ENCODE measurements at regions not wholly inside any gene's neighbourhood (a gene's known extent, or its start where the extent isn't known, plus 50 kb on each side); places are given as distances from the start of the nearest gene placed in this dataset.
A peak's percentile ranks its signal among the peaks of the same experiment; 100 is the strongest.
"Not testable (repeated sequence)": the region's sequence is repeated elsewhere in the genome, so short reads cannot be mapped to it uniquely, and the experiment has no call there.

DNA sequence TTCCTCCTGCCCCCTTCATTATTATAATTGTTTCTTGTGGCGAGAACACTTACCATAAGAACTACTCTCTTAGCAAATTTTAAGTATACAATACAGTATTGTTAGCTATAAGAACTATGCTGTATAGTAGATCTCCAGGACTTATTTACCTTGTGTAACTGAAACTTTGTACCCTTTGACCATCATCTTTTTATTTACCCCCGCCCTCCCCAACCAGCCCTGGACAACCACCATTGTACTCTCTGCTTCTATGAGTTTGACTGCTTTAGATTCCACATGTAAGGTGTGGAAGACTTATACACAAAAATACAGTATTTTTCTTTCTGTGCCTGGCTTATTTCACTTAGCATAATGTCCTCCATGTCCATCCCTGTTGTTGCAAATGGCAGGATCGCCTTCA lies 161.1 kb downstream of the PHF8 start:
- DNase-seq (ENCODE audit: low spot score), result no peak

DNA sequence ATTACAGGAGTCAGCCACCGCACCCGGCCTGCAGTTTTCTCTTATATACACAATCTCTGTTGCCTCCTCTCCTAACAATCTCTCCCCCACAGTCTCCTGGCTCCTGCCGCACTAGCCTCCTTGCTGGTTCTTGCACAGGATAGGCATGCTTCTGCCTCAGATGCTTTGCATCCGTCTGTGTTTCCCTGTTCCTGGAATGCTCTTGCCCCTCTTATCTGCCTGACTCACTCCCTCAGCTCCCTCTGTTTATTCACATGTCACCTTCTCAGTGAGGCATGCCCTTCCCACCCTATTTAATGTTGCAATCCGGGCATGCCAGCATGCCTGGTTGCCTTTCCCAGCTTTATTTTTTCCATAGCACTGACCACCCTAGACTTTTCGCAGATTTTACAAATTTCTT lies 161.9 kb downstream of the PHF8 start:
- peak; percentile 47 for DNase-seq (ENCODE audit: low spot score)

DNA sequence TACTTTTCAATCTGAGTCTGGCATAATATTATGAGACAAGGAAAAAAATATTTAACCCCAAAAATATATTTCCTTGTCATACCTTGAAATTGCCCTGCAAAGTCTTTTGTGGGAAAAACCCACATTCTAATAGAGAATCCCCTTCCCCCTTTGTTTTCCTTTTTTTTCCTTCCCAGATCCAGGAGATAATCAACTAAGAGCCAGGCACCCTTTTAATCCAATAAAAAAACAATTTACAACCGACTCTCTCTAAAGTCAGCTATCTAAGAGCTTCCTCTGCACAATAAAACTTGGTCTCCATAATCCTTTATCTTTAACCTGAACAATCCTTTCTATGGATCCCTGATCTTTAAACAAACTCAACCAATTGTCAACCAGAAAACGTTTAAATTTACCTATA lies 163.5 kb downstream of the PHF8 start:
- not testable (repeated sequence) for DNase-seq (ENCODE audit: low spot score)

DNA sequence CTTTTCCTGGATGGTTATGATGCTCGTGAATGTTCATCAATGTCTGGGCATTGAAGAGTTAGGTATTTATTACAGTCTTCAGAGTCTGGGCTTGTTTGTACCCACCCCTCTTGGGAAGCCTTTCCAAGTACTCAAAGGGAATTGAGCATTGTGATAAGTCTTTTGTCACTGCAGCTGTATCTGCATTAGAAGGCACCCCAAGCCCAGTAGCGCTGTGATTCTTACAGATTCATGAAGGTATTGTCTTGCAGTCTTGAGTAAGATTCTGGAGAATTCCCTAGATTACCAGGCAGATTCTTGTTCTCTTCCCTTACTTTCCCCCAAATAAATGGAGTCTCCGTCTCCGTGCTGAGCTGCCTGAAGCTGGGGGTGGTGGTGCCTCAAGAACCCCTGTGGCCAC lies 173.4 kb upstream of the HUWE1 start:
- DNase-seq (ENCODE audit: low spot score), result no peak

DNA sequence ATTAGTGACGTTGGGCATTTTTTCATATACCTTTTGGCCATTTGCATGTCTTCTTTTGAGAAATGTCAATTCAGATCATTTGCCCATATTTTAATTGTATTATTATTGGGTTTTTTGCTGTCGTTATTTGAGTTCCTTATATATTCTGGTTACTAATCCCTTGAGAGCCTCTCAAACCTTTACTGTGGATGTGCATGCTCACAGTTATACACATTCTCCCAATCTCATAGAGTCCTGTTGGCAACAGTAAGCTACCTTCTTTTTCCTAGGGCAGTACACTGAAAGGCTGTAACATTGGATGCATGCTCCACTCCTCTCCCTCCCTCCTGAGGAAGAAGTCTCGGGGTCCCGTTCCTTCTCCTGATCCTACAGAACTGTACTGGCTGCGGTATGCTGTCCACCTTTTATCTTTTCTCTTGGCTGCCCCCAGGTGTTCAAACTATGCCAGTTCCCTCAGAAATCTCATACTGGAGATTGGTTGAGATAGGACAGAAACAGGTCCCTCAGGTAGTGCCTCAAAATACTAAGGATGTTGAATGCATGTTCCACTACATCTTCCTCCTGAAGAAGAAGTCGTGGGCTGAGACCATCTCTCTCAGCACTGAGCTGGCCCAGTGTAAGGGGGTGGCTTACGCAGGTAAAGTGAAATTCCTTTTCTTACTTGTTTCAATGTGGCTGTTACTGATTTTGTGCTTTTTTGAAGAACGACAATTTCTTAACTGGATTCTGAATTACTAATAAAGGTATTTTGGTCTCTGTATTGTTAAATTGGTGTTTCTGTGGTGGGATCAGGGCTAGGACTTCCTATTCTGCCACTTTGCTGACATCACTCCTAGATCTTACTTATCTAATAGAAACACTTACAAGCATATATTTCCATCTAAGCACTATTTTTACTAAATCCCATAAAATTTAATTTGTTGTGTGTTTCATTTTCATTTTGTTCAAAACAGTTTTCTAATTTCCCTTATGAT lies 145.4 kb upstream of the HUWE1 start:
- peak; percentile 25 for DNase-seq (ENCODE audit: low spot score)

DNA sequence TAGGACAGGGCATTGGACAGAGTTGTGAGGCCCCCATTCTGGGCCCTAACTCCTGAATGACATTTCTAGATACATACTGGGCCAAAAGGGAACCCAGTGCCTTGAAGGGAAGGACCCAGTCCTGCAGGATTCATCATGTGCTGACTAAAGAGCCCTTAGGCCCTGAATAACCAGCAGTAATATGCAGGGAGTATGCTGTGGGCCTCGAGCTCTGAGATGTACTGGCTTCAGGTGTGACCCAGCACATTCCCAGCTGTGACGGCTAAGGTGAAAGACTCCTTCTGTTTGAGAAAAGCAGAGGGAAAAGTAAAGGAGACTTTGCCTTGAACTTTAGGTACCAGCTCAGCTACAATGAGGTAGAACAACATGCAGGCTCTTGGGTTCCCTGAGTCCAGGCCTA lies 138.2 kb upstream of the HUWE1 start:
- no peak for DNase-seq (ENCODE audit: low spot score)

DNA sequence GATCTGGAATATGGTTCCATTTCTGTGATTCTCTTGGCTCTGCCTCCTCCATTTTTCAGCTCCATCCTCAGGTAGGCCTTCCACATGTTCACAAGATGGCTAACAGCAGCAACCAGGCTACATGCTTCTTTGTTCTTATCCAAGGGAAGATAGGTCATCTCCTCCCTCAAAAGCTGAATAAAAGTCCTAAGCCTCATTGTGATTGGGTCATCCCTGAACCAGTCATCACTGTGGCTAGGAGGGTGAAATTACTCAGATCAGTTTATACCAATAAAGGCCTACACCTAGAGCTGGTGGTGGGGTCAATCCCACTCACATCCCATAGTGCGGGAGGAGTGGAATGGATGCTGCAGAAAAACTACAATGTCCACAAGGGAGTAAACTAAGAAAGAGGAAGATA lies 131.6 kb upstream of the HUWE1 start:
- not testable (repeated sequence) for DNase-seq (ENCODE audit: low spot score)

DNA sequence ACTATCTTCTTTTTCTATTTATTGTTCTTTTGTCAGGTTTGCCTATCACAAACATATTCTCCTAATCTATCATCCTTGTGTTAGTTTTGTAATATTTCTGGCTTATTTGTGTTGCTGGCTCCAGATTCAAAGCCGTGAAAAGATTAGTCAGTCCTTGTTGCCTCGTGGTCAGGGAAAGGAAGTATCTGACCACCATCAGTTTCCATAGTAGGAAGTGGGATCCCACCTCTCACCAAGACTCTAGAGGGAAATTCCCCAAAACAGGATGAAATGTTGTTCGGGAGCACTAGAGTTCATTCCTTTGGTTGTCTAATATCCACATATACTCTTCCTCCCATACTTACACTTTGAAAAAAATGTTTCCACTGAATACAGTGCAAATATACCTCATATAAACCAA lies 131.0 kb upstream of the HUWE1 start:
- DNase-seq (ENCODE audit: low spot score), result no peak

DNA sequence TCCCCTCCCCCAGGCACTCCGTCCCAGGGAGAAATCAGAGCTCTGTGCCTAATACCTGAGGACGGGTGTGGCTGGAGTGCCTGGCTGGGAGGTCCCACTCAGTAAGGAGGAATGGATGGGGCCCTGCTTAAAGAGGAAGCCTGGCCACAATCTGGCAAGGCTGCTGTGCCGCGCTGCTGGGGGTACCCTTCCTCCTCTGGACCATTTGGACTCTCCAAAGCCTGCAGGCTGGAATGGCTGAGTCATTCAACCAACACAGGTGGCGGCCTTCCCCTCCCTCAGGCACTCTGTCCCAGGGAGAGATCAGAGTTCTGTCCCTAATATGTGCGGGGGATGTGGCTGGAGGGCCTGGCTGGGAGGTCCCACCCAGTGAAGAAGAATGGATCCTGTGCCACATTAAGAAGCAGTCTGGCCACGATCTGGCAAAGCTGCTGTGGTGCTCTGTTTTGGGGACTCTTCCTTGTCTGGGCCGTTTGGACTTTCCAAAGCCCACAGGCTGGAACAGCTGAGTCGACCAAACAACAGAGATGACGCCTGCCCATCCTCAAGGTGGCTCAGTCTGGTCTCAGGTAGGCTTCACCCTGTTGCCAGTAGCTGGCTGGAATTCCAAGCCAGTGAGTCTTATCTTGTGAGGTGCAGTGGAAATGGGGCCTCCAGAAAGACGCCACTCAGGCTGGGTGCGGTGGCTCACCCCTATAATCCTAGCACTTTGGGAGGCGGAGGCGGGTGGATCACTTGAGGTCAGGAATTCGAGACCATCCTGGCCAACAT lies 127.3 kb upstream of the HUWE1 start:
- no peak for DNase-seq (ENCODE audit: low spot score)

DNA sequence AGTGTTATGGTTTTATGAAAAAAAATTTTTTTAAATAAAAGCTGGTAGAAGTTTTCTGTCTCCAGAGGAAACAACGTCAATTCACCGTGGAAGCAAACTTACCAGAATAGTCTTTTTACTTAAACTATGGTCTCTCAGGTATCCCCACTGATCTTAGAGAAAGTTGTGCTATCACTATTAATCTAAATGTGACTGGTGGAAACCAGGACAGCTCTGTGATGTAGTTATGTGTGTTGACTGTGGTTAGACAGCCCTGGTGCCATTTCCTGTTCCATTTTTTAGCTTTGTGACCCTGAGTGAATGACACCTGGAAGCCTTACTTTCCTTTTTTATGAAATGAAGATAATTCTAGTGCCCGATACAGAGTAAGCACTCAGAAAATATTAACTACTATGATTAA lies 111.8 kb upstream of the HUWE1 start:
- DNase-seq (ENCODE audit: low spot score), result no peak

DNA sequence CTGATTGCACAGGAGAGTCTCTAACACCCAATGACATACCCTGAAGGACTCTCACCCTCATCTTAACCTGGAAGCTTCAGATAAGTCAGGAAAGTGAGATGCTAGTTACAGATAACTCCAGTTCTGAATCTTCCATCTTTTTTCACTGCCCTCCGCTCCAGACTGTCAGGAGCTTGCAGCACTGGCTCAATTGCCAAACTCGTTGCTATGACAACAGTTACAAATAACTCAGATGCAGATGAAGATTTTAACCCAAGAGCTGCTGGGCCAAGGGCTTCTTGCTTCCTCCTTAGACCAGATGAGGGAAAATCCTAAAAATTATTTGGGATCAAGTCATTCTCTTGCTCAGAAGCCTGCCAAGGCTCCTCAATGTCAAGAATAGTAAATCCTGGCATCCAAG lies 109.1 kb upstream of the HUWE1 start:
- DNase-seq (ENCODE audit: low spot score), result no peak

DNA sequence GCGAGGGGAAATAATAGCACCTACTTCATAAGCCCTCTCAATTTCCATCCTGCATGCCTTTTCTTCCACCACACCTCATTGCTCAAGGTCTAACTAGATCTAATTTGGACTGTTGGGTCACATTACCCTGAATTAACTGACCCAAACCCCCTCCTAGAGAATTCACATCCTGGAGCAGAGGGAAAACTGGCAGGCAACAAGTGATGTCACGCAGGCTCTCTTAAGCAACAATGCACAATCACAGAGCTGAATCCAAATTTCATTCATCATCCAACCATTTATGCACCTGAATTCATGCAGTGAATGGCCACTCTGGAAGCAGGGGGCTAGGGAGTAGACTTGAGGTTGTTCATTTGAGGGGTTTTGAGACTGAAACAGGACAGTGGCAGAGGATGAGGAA lies 107.7 kb upstream of the HUWE1 start:
- DNase-seq (ENCODE audit: low spot score), result no peak

DNA sequence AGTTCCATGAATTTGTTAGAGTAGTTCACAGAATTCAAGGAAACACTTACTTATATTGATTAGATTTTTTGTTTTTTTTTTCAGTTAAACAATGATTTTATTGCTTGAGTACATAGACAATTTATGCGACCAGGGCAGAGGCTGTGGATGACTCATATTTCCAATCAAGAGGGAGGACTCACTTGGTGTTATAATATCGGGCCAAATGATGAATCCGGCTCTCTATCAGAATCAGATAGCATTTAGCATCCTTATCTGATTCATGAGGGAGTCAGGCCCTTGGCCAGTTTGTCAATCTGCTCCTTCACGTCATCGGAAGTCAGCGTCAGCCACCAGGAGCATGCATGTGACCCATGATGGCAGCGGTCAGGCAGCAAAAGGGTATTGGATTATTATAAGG lies 82.3 kb upstream of the HUWE1 start:
- DNase-seq (ENCODE audit: low spot score), result no peak

DNA sequence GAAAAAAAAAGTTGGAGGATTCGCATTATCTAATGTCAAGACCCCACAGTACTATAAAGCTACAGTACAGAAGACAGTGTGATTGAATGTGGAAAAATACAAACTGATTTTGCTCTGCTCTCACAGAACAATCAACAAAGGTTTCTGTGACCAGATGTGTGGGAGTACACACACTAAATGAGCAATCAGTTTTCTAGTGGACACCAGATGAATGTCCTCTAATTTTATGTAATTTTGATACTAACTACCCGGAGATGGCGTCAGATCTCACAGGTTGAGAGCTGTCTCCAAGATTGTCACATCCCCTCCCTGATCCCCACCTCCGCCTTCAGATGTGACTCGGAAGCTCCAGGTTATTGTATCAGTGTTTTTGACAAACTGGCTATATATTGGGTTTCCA lies 81.9 kb upstream of the HUWE1 start:
- DNase-seq (ENCODE audit: low spot score), result no peak

DNA sequence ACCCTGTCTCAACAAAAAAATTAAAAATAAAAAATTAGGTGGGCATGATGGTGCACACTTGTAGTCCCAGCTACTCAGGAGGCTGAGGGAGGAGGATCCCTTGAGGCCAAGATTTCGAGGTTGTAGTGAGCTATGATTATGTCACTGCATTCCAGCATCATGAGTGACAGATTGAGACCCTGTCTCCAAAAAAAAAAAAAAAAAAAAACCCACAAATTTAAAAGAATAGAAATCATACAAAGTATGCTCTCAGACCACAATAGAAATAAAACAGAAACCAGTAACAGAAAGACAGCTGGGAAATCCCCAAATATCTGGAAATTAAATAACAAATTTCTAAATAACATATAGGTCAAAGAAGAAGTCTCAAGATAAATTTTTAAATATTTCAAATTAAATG lies 81.0 kb upstream of the HUWE1 start:
- no peak for DNase-seq (ENCODE audit: low spot score)

DNA sequence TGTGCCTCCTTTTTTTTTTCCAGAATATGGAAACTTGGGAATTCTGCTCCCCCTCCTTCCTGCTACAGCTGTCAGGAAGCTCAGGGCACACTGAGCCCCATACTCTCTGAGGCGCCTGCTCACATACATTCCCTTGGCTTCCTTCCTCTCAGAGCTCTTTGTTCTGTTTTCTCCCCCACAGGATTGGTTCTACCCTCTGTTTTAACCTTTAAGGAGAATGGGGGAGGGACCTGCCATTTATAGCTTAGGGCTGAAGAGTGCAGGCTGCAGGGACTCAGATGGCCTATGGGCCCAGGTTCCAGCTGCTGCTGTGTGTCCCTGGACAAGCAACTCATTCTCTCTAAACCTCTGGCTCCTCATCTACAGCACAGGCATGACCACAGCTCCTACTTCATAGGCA lies 70.7 kb upstream of the HUWE1 start:
- DNase-seq (ENCODE audit: low spot score), result not testable (repeated sequence)

DNA sequence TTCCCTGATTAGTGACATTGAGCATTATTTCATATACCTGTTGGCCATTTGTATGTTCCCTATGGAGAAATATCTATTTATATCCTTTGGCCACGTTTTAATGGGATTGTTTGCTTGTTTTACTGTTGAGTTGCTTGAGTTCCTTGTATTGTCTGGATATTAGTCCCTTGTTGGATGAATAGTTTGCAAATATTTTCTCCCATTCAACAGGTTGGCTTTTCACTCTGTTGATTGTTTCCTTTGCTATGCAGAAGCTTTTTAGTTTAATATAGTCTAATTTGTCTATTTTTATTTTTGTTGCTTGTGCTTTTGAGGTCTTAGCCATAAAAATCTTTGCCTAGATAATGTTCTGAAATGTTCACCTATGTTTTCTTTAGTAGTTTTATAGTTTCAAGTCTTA lies 60.2 kb upstream of the HUWE1 start:
- DNase-seq (ENCODE audit: low spot score), result no peak

DNA sequence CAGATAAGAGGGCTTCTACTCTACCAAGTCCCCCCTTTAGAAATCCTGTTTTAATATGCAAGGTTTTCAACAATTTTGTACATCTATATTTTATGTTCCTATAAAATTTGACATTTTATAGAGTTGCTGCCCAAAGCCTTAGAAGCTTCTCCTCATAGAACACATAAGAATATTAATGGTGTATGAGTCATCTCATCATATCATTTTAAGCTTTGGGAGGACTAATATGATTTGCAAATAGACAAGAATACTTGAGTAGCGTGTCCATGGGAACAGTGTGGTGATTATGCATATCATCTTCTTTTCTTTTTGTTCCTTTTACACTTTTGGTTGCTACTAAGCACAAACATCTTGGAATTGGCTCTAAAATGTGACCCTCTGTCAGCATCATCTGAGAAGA lies 56.7 kb upstream of the HUWE1 start:
- no peak for DNase-seq (ENCODE audit: low spot score)

DNA sequence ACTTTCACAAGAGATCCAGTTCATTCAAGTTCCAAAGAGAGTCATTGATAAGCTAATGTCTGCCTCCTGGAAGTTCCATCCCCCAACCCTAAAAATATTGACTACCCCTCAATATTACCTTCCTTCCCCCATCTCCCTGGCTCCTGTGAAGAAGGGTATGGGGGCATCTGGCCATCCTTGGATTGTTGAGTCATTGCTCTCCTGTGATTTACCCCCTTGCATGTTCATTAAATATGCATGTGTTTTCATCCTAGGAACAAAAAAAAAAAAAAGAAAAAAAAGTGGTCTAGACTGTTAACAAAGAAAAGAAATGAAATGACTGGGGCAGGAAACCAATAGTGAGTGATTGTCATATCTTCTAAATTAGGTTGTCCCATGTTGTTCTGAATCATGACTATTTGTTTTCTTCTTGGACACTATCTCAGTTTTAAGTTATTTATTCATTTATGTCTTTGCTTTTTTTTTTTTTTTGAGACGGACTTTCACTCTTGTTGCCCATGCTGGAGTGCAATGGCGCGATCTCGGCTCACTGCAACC lies 51.9 kb upstream of the HUWE1 start:
- DNase-seq (ENCODE audit: low spot score), result no peak

Measured in LoVo (cell line).